K562 (cell line): ENCODE measurements at regions not wholly inside any gene's neighbourhood (a gene's known extent, or its start where the extent isn't known, plus 50 kb on each side); places are given as distances from the start of the nearest gene placed in this dataset.

Experiments
- ATAC-seq: fragments of 200-7000 bp; cut with Tn5 transposase; 3 replicates; pipeline ENCODE4 v1.9.1; 2020; ENCODE audit warnings: moderate library complexity
- BruUV-seq: library from RNA; stranded (reverse); fragments of 400-500 nt; replicated peaks from 2 replicates; lab custom pipeline; 2021; lab: Mats Ljungman, UMichigan
- CTCF ChIA-PET: fragments of 300-600 bp; formaldehyde crosslinking; extraction: SDS; loops from one replicate; lab custom pipeline; 2021; ENCODE audit warnings: low intra/inter-chr PET ratio; lab: Yijun Ruan, JAX
- POLR2A ChIA-PET: fragments of 300-600, 350-650 bp; sonication (Branson Sonifier 250); formaldehyde crosslinking; extraction: SDS; loops from one replicate; lab custom pipeline; 2021; ENCODE audit warnings: antibody characterized with exemption, inconsistent platforms; lab: Yijun Ruan, JAX
- DNase-seq, 4 experiments: peaks; one replicate each; pipeline versions ENCODE4 v3.0.0 to v3.0.0-alpha.2; 2011 to 2018; ENCODE audit warnings: low spot score in 3 of 4, mixed read lengths in 3 of 4; ENCODE audit errors: extremely low read depth in 1 of 4
- FAIRE-seq: peaks from 2 replicates; lab custom pipeline; 2011; peaks lifted over from hg19 to GRCh38; lab: Jason Lieb, UNC
- H2AFZ ChIP-seq: 2 replicates; pipeline ENCODE4 v1.6.0; 2011; ENCODE audit warnings: low read depth, low read length, control low read depth, inconsistent platforms
- H3K27ac ChIP-seq: fragments of 200-600 bp; 3 replicates; pipeline ENCODE4 v1.8.0; 2011; ENCODE audit warnings: low read depth, mild to moderate bottlenecking, control low read depth, inconsistent platforms, low read length, moderate library complexity, mixed read lengths; ENCODE audit errors: extremely low read depth
- H3K27me3 ChIP-seq, 2 experiments: fragments of 300-600 bp in 1 of 2; 2 replicates in 1 of 2; 3 replicates in 1 of 2; pipeline versions ENCODE4 v1.6.0 to v1.8.0; 2011; ENCODE audit warnings: inconsistent platforms in 2 of 2, low read length in 2 of 2, mild to moderate bottlenecking in 1 of 2, mixed read lengths in 1 of 2, moderate library complexity in 1 of 2; ENCODE audit not compliant: control insufficient read depth in 2 of 2, insufficient read depth in 2 of 2
- H3K36me3 ChIP-seq: fragments of 300-600 bp; 3 replicates; pipeline ENCODE4 v1.8.0; 2011; ENCODE audit warnings: mild to moderate bottlenecking, low read length, inconsistent platforms; ENCODE audit not compliant: control insufficient read depth, insufficient read depth
- H3K4me1 ChIP-seq, 2 experiments: fragments of 200-600 bp in 1 of 2; replicated peaks in 1 of 2; 2 replicates in 1 of 2; 3 replicates in 1 of 2; pipeline versions ENCODE4 v1.5.1 to v1.8.0; 2011; ENCODE audit warnings: inconsistent platforms in 2 of 2, low read length in 2 of 2, mild to moderate bottlenecking in 1 of 2, mixed read lengths in 1 of 2, moderate library complexity in 1 of 2; ENCODE audit not compliant: control insufficient read depth in 2 of 2, insufficient read depth in 2 of 2
- H3K4me2 ChIP-seq: 2 replicates; pipeline ENCODE4 v1.6.1; 2011; ENCODE audit warnings: low read length, control low read depth, inconsistent platforms, mixed read lengths; ENCODE audit not compliant: insufficient read depth
- H3K4me3 ChIP-seq: fragments of 200-600 bp; sonication (generic), shearing (Covaris generic); 2 replicates; pipeline ENCODE4 v1.5.1; 2016; ENCODE audit warnings: control low read depth, inconsistent platforms
- H3K79me2 ChIP-seq: fragments of 200-600 bp; 3 replicates; pipeline ENCODE4 v1.8.0; 2011; ENCODE audit warnings: low read length, inconsistent platforms; ENCODE audit not compliant: control insufficient read depth, insufficient read depth
- H3K9ac ChIP-seq, 2 experiments: 2 replicates each; pipeline versions ENCODE4 v1.6.0 to v1.6.1; 2011; ENCODE audit warnings: low read depth in 2 of 2, low read length in 2 of 2, control low read depth in 1 of 2, inconsistent platforms in 1 of 2, mild to moderate bottlenecking in 1 of 2, mixed read lengths in 1 of 2; ENCODE audit not compliant: insufficient read depth in 1 of 2
- H3K9me1 ChIP-seq: one replicate; pipeline ENCODE4 v1.6.0; 2011; ENCODE audit warnings: inconsistent platforms, mild to moderate bottlenecking, low read length, moderate library complexity; ENCODE audit not compliant: control insufficient read depth, insufficient read depth
- H3K9me3 ChIP-seq: replicated peaks from 2 replicates; pipeline ENCODE4 v1.5.1; 2011; ENCODE audit warnings: low read depth, low read length, inconsistent platforms; ENCODE audit not compliant: control insufficient read depth, insufficient read depth
- H4K20me1 ChIP-seq: replicated peaks from 2 replicates; pipeline ENCODE4 v1.6.1; 2011; ENCODE audit warnings: low read length, inconsistent platforms, mixed read lengths; ENCODE audit not compliant: control insufficient read depth, insufficient read depth
- ATF1 ChIP-seq, 2 experiments: fragments of 450-650 bp in 1 of 2; IDR thresholded peaks; 2 replicates each; pipeline ENCODE4 v1.6.1; 2016; ENCODE audit warnings: missing compliant biosample characterization in 1 of 2, missing genetic modification characterization in 1 of 2
- HEY1 ChIP-seq: fragments of 250-450 bp; sonication (Bioruptor Pico); IDR thresholded peaks from 2 replicates; pipeline ENCODE4 v1.5.0; 2020; ENCODE audit warnings: mild to moderate bottlenecking, moderate library complexity, borderline replicate concordance
- HLTF ChIP-seq: fragments of 450-650 bp; IDR thresholded peaks from 2 replicates; pipeline ENCODE4 v1.6.1; 2016
- MEIS2 ChIP-seq: fragments of 450-650 bp; IDR thresholded peaks from 2 replicates; pipeline ENCODE4 v1.6.1; 2014; ENCODE audit warnings: mild to moderate bottlenecking; ENCODE audit not compliant: partially characterized antibody
- NCOA6 ChIP-seq: fragments of 450-650 bp; IDR thresholded peaks from 2 replicates; pipeline ENCODE4 v1.6.1; 2017; ENCODE audit warnings: mild to moderate bottlenecking
- RUNX1 ChIP-seq: sonication (generic); IDR thresholded peaks from 2 replicates; pipeline ENCODE4 v1.6.1; 2016; ENCODE audit warnings: antibody characterized with exemption, low read depth
- SNIP1 ChIP-seq: fragments of 450-650 bp; IDR thresholded peaks from 2 replicates; pipeline ENCODE4 v1.7.1; 2017; ENCODE audit warnings: low read depth, mild to moderate bottlenecking
- TAL1 ChIP-seq: fragments of 450-650 bp; IDR thresholded peaks from 2 replicates; pipeline ENCODE4 v1.6.1; 2016; ENCODE audit warnings: mild to moderate bottlenecking
- TRIM24 ChIP-seq, 2 experiments: fragments of 450-650 bp; IDR thresholded peaks; 2 replicates each; pipeline ENCODE4 v1.6.1; 2016
- ZNF583 ChIP-seq: fragments of 250-450 bp; sonication (Bioruptor Pico); IDR thresholded peaks from 2 replicates; pipeline ENCODE4 v1.4.0; 2020
- WGBS: fragments of 100-300 bp; shearing (Covaris generic); methylation state at CpG from one replicate; pipeline ENCODE4 v1.1.6; 2016; ENCODE audit warnings: low coverage, mixed read lengths; ENCODE audit not compliant: insufficient coverage; ENCODE audit errors: missing lambda C conversion rate; 5-methylcytosine and 5-hydroxymethylcytosine counted together
- in situ Hi-C: fragments of 300-500 bp; cut with MboI; formaldehyde crosslinking; loops from 4 replicates; pipeline ENCODE4 v1.15.0; 2018; ENCODE audit warnings: inconsistent platforms, mixed read lengths
- intact Hi-C: fragments of 100-400 bp; cut with micrococcal nuclease; formaldehyde crosslinking; loops from 2 replicates; pipeline ENCODE4 v1.14.2; 2022
- TF ChIP-seq, protein P1 (sequence below): fragments of 450-650 bp; IDR thresholded peaks from 2 replicates; pipeline ENCODE4 v1.6.1; 2016; ENCODE audit warnings: missing biosample characterization, missing genetic modification characterization
- TF ChIP-seq, protein P2 (sequence below), 2 experiments: fragments of 450-650 bp; formaldehyde crosslinking in 1 of 2; IDR thresholded peaks; 2 replicates each; pipeline versions ENCODE4 v1.4.0 to v1.6.1; 2014 to 2020; ENCODE audit warnings: mild to moderate bottlenecking in 2 of 2, borderline replicate concordance in 1 of 2, low read depth in 1 of 2

DNA sequence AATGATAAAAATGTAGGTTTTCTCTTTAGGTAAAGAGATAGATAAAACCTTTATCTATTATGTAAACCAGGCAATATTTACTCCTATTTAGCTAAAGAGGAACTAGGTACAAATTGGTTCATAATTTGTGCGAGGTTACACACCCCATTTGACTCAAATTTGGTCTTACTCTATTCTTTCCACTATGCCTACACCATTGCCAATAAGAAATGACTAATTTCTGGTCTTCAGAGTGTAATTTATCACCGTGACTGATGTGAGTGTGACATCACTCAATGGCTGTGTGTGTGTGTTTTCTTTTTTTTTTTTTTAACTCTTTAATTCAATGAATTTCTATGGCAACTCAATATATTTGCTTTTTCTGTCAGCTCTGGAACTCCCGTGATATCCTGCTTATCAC, 955.8 kb downstream of the TDRD15 start:
- H4K20me1 ChIP-seq, result no peaks in the 10 kb centered on the region
- in situ Hi-C loops (no loop called here), intact Hi-C loops (no loop called here)
- no peak overlapping the region for H3K9ac ChIP-seq
- no peaks in the 10 kb centered on the region for H3K79me2 ChIP-seq
- FAIRE-seq (no peak), DNase-seq (no peak), ATAC-seq (no peak)
- H3K9me1 ChIP-seq, result no peaks in the 10 kb centered on the region
- 0% methylated on average over 3 of the region's 3 CpGs for WGBS
- ChIA-PET CTCF (no interaction called here), POLR2A (no interaction called here)
- no peak overlapping the region for H3K4me2 ChIP-seq
- no peaks in the 10 kb centered on the region for H3K27me3 ChIP-seq
- no peaks in the 10 kb centered on the region for H3K36me3 ChIP-seq
- no peak overlapping the region for H3K4me3 ChIP-seq
- TF ChIP-seq NCOA6, result no peak
- TF ChIP-seq ZNF583 (CRISPR knock-in tag), result no peak
- TF ChIP-seq TAL1, result no peak
- TF ChIP-seq, protein P1, sequence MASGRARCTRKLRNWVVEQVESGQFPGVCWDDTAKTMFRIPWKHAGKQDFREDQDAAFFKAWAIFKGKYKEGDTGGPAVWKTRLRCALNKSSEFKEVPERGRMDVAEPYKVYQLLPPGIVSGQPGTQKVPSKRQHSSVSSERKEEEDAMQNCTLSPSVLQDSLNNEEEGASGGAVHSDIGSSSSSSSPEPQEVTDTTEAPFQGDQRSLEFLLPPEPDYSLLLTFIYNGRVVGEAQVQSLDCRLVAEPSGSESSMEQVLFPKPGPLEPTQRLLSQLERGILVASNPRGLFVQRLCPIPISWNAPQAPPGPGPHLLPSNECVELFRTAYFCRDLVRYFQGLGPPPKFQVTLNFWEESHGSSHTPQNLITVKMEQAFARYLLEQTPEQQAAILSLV (tag), result no peak
- TF ChIP-seq SNIP1, result no peak
- TF ChIP-seq HLTF, result no peak
- TF ChIP-seq, protein P2, sequence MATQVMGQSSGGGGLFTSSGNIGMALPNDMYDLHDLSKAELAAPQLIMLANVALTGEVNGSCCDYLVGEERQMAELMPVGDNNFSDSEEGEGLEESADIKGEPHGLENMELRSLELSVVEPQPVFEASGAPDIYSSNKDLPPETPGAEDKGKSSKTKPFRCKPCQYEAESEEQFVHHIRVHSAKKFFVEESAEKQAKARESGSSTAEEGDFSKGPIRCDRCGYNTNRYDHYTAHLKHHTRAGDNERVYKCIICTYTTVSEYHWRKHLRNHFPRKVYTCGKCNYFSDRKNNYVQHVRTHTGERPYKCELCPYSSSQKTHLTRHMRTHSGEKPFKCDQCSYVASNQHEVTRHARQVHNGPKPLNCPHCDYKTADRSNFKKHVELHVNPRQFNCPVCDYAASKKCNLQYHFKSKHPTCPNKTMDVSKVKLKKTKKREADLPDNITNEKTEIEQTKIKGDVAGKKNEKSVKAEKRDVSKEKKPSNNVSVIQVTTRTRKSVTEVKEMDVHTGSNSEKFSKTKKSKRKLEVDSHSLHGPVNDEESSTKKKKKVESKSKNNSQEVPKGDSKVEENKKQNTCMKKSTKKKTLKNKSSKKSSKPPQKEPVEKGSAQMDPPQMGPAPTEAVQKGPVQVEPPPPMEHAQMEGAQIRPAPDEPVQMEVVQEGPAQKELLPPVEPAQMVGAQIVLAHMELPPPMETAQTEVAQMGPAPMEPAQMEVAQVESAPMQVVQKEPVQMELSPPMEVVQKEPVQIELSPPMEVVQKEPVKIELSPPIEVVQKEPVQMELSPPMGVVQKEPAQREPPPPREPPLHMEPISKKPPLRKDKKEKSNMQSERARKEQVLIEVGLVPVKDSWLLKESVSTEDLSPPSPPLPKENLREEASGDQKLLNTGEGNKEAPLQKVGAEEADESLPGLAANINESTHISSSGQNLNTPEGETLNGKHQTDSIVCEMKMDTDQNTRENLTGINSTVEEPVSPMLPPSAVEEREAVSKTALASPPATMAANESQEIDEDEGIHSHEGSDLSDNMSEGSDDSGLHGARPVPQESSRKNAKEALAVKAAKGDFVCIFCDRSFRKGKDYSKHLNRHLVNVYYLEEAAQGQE (IDR thresholded peaks at IDR 0.05; ENCODE audit: borderline replicate concordance), result no peak
- TF ChIP-seq, protein P2 (CRISPR knock-in tag; IDR thresholded peaks at IDR 0.05; ENCODE audit: low read depth), result no peak
- TF ChIP-seq TRIM24 (IDR thresholded peaks at IDR 0.05), result no peak
- no peak for TF ChIP-seq ATF1 (CRISPR knock-in tag; IDR thresholded peaks at IDR 0.05)
- TF ChIP-seq ATF1 (tag; IDR thresholded peaks at IDR 0.05), result no peak
- no peak for TF ChIP-seq MEIS2
- TF ChIP-seq HEY1 (CRISPR knock-in tag), result no peak
- no peak for TF ChIP-seq RUNX1
- H3K27ac ChIP-seq, result no peak overlapping the region
- H3K9me3 ChIP-seq, result no peaks in the 10 kb centered on the region
- no peaks in the 10 kb centered on the region for H3K4me1 ChIP-seq
- no TSS peak for BruUV-seq
- H2AFZ ChIP-seq, result no peak overlapping the region
